ENCODE measurements at regions not wholly inside any gene's neighbourhood (a gene's known extent, or its start where the extent isn't known, plus 50 kb on each side); places are given as distances from the start of the nearest gene placed in this dataset.
A peak's percentile ranks its signal among the peaks of the same experiment; 100 is the strongest.

DNA sequence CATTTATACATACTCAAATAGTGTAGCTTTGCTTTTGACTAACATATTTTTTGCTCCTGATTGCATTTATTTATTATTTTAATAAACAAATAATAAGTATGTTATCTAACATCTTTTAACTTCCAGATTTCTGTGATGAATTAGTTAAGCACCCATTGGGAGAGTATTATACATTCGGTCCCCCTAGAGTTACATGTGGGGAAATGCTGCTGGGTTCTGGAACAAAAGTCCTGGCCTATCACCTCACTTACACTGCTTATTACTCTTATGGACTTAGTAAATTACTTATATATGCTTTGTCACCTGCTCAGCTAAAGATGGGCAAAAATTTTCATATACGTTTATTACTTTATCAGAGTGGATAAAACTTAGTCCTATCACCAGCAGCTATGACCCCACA, 1163.0 kb downstream of the FAM181B start:
- no peaks in the 10 kb centered on the region for H3K27me3 ChIP-seq (ENCODE audit: insufficient read depth, low read length)
- no peak overlapping the region for H2BK12ac ChIP-seq (ENCODE audit: insufficient read length, low read depth, low read length)
- H2BK5ac ChIP-seq (ENCODE audit: insufficient read length, low read length) = no peak overlapping the region
- no peak overlapping the region for H2BK120ac ChIP-seq (ENCODE audit: low read depth, low read length, poor library complexity, severe bottlenecking)
- H3K14ac ChIP-seq (ENCODE audit: insufficient read depth, low read length) = no peak overlapping the region
- no peak overlapping the region for H3T11ph ChIP-seq (ENCODE audit: low read length)
- H4K5ac ChIP-seq (ENCODE audit: insufficient read length, low read depth, low read length) = no peak overlapping the region
- no peak overlapping the region for H3K56ac ChIP-seq (ENCODE audit: insufficient read length, low read depth, low read length)
- H3K18ac ChIP-seq (ENCODE audit: insufficient read length, low read depth, low read length) = no peak overlapping the region
- H3K4me2 ChIP-seq (ENCODE audit: insufficient read depth, insufficient read length, low read length) = no peak overlapping the region
- H2AK5ac ChIP-seq (ENCODE audit: insufficient read length, low read length) = no peak overlapping the region
- no peak for DNase-seq
- H3K4ac ChIP-seq (ENCODE audit: low read depth, low read length) = no peak overlapping the region
- no peak overlapping the region for H2BK15ac ChIP-seq (ENCODE audit: low read depth, low read length)
- no CpG with 5 or more reads among the region's 2 CpGs for WGBS (ENCODE audit: extremely low coverage, insufficient read length, low lambda C conversion rate)
- H3K27ac ChIP-seq (ENCODE audit: insufficient read length, low read depth, low read length) = no peak overlapping the region
- no peaks in the 10 kb centered on the region; the same call in 1 of the 2 replicates for H3K4me1 ChIP-seq (ENCODE audit: insufficient read depth, low read length)
- Mint-ChIP-seq H3K27me3 (ENCODE audit: low read depth) (no peaks in the 10 kb centered on the region), H3K9me3 (no peaks in the 10 kb centered on the region), H3K27ac (no peak overlapping the region), H3K4me3 (no peak overlapping the region), H3K36me3 (ENCODE audit: insufficient read depth in 1 of 3, low read depth in 3 of 3) (no peaks in the 10 kb centered on the region), H3K4me1 (peaks cover 4 to 5% of the 10 kb centered on the region in 2 experiments; a peak in 3 of 4 replicates)
- no peak overlapping the region for H3K23ac ChIP-seq (ENCODE audit: insufficient read length, low read depth, low read length)
- TF ChIP-seq, protein P1, sequence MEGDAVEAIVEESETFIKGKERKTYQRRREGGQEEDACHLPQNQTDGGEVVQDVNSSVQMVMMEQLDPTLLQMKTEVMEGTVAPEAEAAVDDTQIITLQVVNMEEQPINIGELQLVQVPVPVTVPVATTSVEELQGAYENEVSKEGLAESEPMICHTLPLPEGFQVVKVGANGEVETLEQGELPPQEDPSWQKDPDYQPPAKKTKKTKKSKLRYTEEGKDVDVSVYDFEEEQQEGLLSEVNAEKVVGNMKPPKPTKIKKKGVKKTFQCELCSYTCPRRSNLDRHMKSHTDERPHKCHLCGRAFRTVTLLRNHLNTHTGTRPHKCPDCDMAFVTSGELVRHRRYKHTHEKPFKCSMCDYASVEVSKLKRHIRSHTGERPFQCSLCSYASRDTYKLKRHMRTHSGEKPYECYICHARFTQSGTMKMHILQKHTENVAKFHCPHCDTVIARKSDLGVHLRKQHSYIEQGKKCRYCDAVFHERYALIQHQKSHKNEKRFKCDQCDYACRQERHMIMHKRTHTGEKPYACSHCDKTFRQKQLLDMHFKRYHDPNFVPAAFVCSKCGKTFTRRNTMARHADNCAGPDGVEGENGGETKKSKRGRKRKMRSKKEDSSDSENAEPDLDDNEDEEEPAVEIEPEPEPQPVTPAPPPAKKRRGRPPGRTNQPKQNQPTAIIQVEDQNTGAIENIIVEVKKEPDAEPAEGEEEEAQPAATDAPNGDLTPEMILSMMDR (conservative IDR thresholded peaks at IDR 0.05) = peak; percentile 47
- no peak overlapping the region for H4K91ac ChIP-seq (ENCODE audit: insufficient read length, low read depth, low read length)
- H4K8ac ChIP-seq (replicated peaks; ENCODE audit: insufficient read length, low read depth, low read length) = no peak overlapping the region
- no peak overlapping the region for H2AFZ ChIP-seq (ENCODE audit: low read length)
- no peak overlapping the region for H3K9ac ChIP-seq (ENCODE audit: extremely low read depth, insufficient read length, low read length)
- H4K20me1 ChIP-seq (ENCODE audit: control insufficient read depth, insufficient read depth, insufficient read length) = no peaks in the 10 kb centered on the region
- no peaks in the 10 kb centered on the region for H3K79me1 ChIP-seq (ENCODE audit: insufficient read depth, low read depth, low read length, poor library complexity, severe bottlenecking)
- H3K9me3 ChIP-seq (ENCODE audit: control insufficient read depth, low read depth, low read length) = no peaks in the 10 kb centered on the region
- H2BK20ac ChIP-seq (ENCODE audit: low read depth, low read length, poor library complexity, severe bottlenecking) = no peak overlapping the region
- H3K79me2 ChIP-seq (ENCODE audit: insufficient read depth, low read length) = no peaks in the 10 kb centered on the region
- H3K23me2 ChIP-seq (ENCODE audit: insufficient read length, low read depth, low read length, poor library complexity, severe bottlenecking) = no peaks in the 10 kb centered on the region

All from H9 (cell line).